ENCODE measurements at regions not wholly inside any gene's neighbourhood (a gene's known extent, or its start where the extent isn't known, plus 50 kb on each side); places are given as distances from the start of the nearest gene placed in this dataset.
"Not testable (repeated sequence)": the region's sequence is repeated elsewhere in the genome, so short reads cannot be mapped to it uniquely, and the experiment has no call there.

- CTCF ChIA-PET = no interaction called here
- H3K27ac Mint-ChIP-seq = no peak overlapping the region
- ATAC-seq (no peak), DNase-seq (no peak)
- peaks cover 11% of the 10 kb centered on the region for H3K9me3 Mint-ChIP-seq
- H3K4me3 Mint-ChIP-seq = no peak overlapping the region
- H3K27me3 Mint-ChIP-seq = no peaks in the 10 kb centered on the region
- no peak for TF ChIP-seq CTCF (IDR thresholded peaks at IDR 0.05)
- POLR2A ChIA-PET = no interaction called here
- H3K36me3 Mint-ChIP-seq (ENCODE audit: low read depth) = no peaks in the 10 kb centered on the region
- no peaks in the 10 kb centered on the region for H3K4me1 Mint-ChIP-seq (ENCODE audit: low read depth)
- intact Hi-C loops (cut with micrococcal nuclease) = no loop called here
Measured at GRCh38 chr3:24565053-24565452, 70.4 kb upstream of the THRB start.

- Mint-ChIP-seq H3K9me3 (peaks cover 11% of the 10 kb centered on the region), H3K4me1 (ENCODE audit: low read depth) (no peaks in the 10 kb centered on the region), H3K4me3 (no peak overlapping the region), H3K27ac (no peak overlapping the region), H3K27me3 (no peaks in the 10 kb centered on the region), H3K36me3 (ENCODE audit: low read depth) (no peaks in the 10 kb centered on the region)
- no peak for TF ChIP-seq CTCF (IDR thresholded peaks at IDR 0.05)
- ChIA-PET CTCF (no interaction called here), POLR2A (no interaction called here)
- intact Hi-C loops (cut with micrococcal nuclease) = no loop called here
- DNase-seq (no peak), ATAC-seq (no peak)
Measured at GRCh38 chr3:24565656-24566055, 71.0 kb upstream of the THRB start.

- Mint-ChIP-seq H3K9me3 (peaks cover 19% of the 10 kb centered on the region), H3K4me3 (no peak overlapping the region), H3K27me3 (no peaks in the 10 kb centered on the region), H3K36me3 (ENCODE audit: low read depth) (no peaks in the 10 kb centered on the region), H3K27ac (no peak overlapping the region), H3K4me1 (ENCODE audit: low read depth) (no peaks in the 10 kb centered on the region)
- ChIA-PET CTCF (no interaction called here), POLR2A (no interaction called here)
- intact Hi-C loops (cut with micrococcal nuclease) = no loop called here
- no peak for ATAC-seq
- no peak for DNase-seq
- TF ChIP-seq CTCF (IDR thresholded peaks at IDR 0.05) = no peak
Measured at GRCh38 chr3:24566927-24567326, 72.3 kb upstream of the THRB start.

GRCh38 chr3:24572409-24572808, 77.8 kb upstream of the THRB start:
- ATAC-seq; DNase-seq; intact Hi-C loops (cut with micrococcal nuclease); H3K36me3 Mint-ChIP-seq (ENCODE audit: low read depth); H3K4me3 Mint-ChIP-seq; H3K27me3 Mint-ChIP-seq; CTCF ChIA-PET; H3K4me1 Mint-ChIP-seq (ENCODE audit: low read depth); POLR2A ChIA-PET; H3K27ac Mint-ChIP-seq: not testable (repeated sequence)
- H3K9me3 Mint-ChIP-seq = peaks cover 18% of the 10 kb centered on the region

GRCh38 chr3:24573576-24573975, 78.9 kb upstream of the THRB start:
- intact Hi-C loops (cut with micrococcal nuclease) = no loop called here
- no peak for DNase-seq
- H3K27ac Mint-ChIP-seq = no peak overlapping the region
- CTCF ChIA-PET = no interaction called here
- no peak for ATAC-seq
- no peak for TF ChIP-seq CTCF (IDR thresholded peaks at IDR 0.05)
- H3K9me3 Mint-ChIP-seq = peaks cover 19% of the 10 kb centered on the region
- H3K27me3 Mint-ChIP-seq = no peaks in the 10 kb centered on the region
- H3K4me3 Mint-ChIP-seq = no peak overlapping the region
- POLR2A ChIA-PET = no interaction called here
- H3K36me3 Mint-ChIP-seq (ENCODE audit: low read depth) = no peaks in the 10 kb centered on the region
- no peaks in the 10 kb centered on the region for H3K4me1 Mint-ChIP-seq (ENCODE audit: low read depth)

- ATAC-seq (no peak), DNase-seq (no peak)
- Mint-ChIP-seq H3K36me3 (ENCODE audit: low read depth) (no peaks in the 10 kb centered on the region), H3K9me3 (peaks cover 3% of the 10 kb centered on the region), H3K27me3 (no peaks in the 10 kb centered on the region), H3K4me1 (ENCODE audit: low read depth) (no peaks in the 10 kb centered on the region), H3K27ac (no peak overlapping the region), H3K4me3 (no peak overlapping the region)
- CTCF ChIA-PET = no interaction called here
- POLR2A ChIA-PET = no interaction called here
- intact Hi-C loops (cut with micrococcal nuclease) = no loop called here
- TF ChIP-seq CTCF (IDR thresholded peaks at IDR 0.05) = no peak
Measured at GRCh38 chr3:24578324-24578723, 83.7 kb upstream of the THRB start.

Measured in activated CD8-positive, alpha-beta T cell treated with anti-CD3 and anti-CD28 coated beads for 36 hours (primary cell).